Activated T-cell treated with anti-CD3 and anti-CD28 coated beads for 1 hour (primary cell): ENCODE measurements at regions not wholly inside any gene's neighbourhood (a gene's known extent, or its start where the extent isn't known, plus 50 kb on each side); places are given as distances from the start of the nearest gene placed in this dataset.
"Not testable (repeated sequence)": the region's sequence is repeated elsewhere in the genome, so short reads cannot be mapped to it uniquely, and the experiment has no call there.

Source experiments
- DNase-seq: peaks from one replicate; pipeline ENCODE4 v3.0.0-alpha.2; 2020; ENCODE audit warnings: low read depth

DNA sequence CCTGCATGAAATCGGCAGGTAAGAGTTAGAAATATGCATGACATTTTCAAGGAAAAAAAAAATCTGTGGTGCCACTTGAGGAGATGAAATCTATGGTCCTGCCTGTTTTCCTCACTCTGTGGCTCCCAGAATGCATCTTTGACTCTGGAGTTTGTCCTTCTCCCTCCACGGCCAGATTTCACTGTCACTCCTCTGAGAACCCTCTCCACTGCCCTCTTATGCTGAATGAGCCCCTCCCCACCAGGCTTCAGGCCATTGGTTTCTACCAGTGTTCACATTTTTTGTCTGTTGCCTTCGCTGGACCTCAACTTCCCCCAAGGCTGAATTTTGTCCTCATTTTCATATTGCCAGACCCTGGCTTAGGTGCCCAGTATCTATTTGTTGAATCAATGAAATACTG is 235.0 kb downstream of the ZIC5 start:
- DNase-seq, result no peak

DNA sequence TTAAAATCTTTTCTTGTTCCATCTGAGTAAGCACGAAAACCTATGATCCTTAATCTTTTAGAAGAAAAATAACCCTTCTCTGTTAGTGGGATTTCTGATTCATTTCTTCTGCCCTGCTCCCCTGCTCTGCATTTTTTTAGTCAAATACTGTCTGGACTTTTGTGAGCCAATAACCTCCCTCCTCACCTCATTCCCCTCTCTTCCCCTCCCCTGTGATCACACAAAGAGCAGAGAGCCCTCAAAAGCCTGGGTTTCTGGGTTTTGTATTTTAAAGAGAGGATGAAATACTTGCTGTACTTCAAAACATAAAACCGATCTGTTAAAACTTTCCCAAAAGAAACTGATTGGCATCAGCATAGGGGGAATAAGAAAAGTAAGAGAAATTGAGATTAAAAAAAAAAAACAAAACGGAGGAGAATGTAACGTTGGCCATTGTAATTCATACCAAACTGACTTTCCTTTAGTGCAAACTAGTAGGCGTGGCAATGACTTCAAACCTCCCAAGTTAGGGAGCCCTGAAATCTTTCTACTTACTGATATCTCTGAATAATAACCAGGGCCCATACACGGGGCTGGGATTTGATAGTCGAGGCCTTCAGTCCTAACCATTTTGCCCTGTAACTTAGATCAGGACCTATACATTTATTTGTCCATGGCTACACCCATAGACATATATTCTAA is 232.9 kb downstream of the TM9SF2 start:
- no peak for DNase-seq

DNA sequence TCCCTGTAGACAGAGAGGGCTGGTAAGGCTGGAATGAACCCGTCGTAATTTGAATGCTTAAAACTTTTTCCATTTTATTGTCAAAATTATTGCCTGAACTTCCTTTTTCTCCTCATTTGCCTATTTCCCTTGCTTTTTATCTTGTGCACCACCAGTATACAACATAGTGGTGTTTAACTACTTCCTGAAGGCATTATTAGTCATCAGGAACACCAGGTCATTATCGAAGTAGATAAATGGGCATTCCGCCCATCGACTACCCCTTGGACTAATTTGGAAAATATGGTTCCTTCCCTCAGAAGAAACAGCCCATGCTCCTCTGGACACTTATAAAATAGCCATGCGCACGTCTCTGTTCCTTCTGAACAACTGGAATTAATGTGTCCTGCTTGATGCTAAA is 232.1 kb downstream of the TM9SF2 start:
- no peak for DNase-seq

- no peak for DNase-seq
These were observed 230.5 kb downstream of the TM9SF2 start for GRCh38 chr13:99731747-99732146.

- DNase-seq, result no peak
These were observed 229.1 kb downstream of the TM9SF2 start for GRCh38 chr13:99730403-99730802.

DNA sequence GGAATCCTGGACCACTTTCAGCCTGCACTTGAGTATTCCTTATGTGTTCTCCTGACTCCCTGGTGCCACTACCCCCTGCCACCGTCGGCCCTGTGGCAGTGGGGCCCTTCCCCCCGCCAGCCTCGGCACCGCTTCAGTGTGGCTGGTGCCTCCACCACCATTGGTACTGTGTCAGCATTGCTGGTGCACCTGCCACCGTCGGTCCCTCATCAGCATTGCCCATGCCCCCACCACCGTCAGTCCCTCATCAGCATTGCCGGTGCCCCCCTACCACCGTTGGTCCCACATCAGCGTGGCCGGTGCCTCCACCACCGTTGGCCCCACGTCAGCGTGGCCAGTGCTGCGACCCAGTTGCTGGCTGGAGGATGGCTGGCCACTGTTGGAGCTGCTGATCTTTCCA is 228.5 kb downstream of the TM9SF2 start:
- no peak for DNase-seq

DNA sequence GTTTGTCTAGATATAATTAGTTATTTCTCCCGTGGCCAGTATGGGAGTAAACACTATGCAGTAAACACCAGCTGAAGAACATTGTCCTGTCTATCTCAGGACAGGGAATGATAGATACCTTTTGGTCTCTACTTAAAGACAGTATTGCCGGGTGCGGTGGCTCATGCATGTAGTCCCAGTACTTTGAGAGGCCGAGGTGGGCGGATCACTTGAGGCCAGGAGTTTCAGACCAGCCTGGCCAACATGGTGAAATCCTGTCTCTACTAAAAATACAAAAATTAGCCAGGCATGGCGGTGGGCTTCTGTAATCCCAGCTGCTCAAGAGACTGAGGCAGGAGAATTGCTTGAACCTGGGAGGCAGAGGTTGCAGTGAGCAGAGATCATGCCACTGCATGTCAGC is 226.4 kb downstream of the TM9SF2 start:
- not testable (repeated sequence) for DNase-seq

- DNase-seq, result no peak
These were observed 225.1 kb downstream of the TM9SF2 start for GRCh38 chr13:99726282-99726894.

DNA sequence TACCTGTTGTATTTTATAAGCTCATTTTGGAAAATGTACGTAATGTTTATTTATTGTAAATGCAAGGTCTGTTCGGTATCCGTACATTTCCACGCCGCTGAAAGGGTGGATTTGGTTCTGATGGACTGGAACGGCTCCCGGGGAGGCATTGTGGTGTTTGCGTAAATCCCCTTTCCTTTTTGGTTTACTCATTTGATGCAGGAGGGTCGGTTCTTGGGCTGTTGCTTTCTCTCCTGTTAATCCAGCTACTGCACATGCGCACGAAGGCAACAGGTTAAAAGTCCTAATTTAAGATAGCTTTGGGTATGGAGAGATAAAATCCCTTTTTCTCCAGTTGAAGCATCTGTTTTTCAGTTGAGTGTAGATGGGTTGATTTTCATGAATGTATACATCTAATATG is 224.4 kb downstream of the TM9SF2 start:
- DNase-seq, result no peak

GRCh38 chr13:99724633-99725517 is 223.6 kb downstream of the TM9SF2 start:
- no peak for DNase-seq

- no peak for DNase-seq
These were observed 222.6 kb downstream of the TM9SF2 start for GRCh38 chr13:99723878-99724277.

- no peak for DNase-seq
These were observed 221.7 kb downstream of the TM9SF2 start for GRCh38 chr13:99722931-99723330.

DNA sequence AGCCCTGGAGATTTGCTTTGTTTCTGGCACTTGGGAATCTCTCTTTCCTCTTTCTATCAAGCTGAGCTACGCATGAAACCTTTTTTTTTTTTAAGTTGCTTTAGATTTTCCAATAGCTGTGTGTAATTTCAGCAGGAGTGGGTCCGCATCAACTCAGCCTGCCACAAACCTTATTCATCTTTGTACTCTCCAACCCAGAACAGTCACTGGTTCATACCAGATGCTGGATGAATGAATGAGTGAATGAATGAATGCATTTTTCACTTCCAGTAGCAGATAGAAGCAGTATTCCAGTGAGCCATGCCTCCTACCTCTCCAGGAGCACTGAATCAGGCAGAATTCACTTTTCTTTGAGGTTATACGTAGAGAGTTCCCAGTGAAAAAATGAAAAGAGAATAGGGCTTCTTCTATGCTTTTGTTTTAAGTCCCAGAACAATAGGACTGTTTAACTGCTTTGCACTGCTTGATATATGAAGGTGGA is 221.1 kb downstream of the TM9SF2 start:
- DNase-seq, result no peak

DNA sequence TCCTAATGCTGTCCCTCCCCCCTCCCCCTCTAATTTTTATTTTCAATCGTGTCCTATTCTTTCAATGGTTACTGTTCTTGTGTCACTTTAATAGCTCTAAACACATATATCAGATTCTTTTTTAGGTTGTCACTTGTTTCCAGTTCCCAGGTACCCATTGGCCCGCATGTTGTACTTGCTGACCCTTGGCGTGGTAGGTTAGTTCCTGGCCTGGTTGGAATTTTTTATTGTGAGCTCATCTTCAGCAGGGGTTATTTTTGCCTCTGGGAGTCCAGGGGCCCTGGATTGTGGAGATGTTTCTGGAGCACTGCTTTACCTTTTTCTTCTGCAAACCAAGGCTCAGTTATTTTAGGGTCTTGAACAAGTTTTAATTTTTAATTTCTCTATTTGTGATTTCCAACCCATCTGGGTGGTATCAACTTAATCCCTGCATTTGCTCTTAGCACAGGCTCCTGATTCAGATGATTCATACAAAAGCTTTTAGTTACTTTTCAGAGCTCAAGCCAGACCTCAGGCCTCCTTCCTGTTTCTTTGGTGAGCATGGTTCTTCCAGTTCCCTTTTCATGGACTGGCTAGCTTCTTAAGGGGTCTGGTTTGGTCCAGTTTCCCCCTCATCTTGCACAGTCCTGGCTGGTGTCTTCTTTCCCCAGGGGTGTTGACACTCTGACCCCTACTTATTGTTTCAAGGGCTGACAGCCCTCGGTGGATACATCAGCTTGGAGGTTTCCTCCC is 220.5 kb downstream of the TM9SF2 start:
- DNase-seq, result no peak

DNA sequence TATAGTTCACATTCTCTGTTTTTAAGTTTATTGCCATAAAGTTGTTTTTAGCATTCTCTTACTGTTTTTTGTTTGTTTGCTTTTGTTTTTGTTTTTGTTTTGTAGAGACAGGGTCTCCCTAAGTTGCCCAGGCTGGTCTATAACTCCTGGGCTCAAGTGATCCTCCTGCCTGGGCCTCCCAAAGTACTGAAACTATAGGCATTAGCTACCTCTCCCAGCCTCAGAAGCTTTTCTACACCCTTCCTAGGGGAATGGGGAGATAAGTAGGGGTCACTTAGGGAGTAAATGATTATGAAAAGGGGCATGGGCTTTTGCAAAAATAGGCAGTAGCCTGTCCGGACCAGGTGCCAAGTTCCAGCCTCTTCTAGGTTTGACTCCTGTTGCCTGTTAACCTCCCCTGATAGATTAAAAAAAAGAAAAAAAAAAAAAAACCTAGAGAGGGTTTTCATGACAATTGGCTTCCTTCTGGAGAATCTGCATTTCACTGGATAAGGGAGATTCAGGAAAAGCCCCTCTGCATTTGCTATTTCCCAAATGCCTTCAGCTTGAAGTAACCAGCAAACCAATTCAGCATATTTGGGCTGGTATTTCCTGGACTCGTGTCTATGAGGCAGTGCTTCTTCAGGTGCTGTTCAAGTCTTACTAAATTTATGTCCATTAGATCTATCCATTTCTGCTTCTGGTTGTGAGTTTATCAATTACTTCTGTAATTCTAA is 216.8 kb downstream of the TM9SF2 start:
- DNase-seq, result no peak

DNA sequence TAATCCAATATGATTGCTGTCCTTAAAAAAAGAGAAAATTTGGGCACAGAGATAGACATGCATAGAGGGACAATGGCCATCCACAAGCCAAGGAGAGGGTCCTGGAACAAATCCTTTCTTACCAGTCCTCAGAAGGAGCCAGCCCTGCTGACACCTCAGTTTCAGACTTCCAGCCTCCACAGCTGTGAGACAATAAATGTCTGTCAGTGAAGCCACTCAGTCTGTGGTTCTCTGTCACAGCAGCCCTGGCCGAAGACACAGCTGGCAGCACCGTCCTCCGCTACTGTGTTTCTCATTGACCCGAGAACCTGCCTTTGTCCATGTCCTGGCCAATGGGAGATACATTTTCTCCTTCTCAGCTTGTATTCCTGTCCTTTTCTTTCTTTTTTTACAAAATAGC is 207.9 kb downstream of the TM9SF2 start:
- no peak for DNase-seq

DNA sequence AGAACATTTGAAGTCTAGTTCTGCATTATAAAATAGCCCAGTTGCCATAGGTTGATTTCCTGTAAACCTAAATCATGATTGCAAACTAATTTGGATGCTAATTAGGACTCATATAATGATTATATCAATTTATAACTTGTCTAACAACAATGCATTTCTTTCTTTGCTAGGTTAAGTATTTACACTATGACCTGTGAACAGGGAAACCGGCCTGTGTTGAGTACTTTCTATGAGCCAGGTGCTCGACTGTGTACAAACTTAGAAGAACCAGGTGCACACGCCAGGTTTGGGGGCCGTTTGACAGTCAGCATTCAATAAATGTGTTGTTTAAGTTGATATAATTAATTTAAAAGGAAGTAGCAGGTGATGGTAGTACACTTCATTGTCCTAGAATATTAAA is 203.1 kb downstream of the TM9SF2 start:
- no peak for DNase-seq

DNA sequence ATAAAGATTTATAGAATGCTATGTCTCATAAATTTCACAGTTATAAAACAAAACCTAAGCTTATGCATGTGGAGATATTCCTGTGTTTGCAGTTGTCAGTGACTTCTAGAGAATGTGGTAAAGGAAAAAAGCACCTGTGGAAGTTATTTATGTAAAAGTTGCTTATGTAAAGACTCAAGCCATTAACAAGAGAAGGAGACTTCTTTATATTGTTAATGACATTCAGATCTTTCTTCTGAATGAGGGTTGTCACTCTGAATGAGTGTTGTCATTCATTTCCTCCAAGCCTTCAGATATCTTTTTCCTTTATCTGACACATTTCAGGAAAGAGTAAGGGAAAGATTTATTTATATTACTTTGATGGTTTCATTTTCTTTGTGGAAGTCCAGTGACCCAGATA is 202.6 kb downstream of the TM9SF2 start:
- DNase-seq, result no peak

- DNase-seq, result no peak
These were observed 201.5 kb downstream of the TM9SF2 start for GRCh38 chr13:99702687-99703319.

DNA sequence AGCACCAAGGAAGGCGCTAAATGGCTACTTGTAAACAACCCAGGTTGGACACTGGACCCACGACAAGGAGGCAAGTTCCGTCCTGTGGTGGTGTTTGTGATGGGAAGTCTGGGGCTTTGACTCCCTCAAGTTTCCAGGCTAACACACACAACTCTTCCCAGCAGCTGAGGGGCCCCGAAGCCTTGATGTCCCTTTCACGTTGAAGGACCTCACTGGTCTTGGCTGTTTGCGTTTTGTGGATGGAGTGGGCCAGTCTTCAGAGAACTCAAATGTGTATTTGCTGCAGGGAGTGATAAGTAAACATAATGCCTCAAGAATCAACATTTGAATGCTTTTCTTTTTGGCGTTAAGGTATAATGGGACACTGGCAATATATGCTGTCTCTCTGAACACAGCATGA is 199.2 kb downstream of the TM9SF2 start:
- no peak for DNase-seq

DNA sequence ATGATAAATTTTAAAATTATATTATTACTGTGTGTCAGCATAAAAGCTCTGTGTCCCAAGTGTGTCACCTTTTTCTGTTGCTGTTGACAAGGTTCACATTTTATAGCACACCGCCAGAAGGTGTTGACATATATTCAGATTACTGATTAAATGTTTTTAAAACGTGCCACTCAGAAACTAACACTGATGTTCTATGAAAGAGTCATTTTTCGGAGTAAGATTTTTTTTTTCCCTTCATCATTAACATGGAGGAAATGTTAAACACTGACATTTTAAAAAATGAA is 197.5 kb downstream of the TM9SF2 start:
- no peak for DNase-seq
